ENCODE measurements at regions not wholly inside any gene's neighbourhood (a gene's known extent, or its start where the extent isn't known, plus 50 kb on each side); places are given as distances from the start of the nearest gene placed in this dataset.

GRCh38 chr6:12585497-12585958 is 131.0 kb upstream of the PHACTR1 start (continued):
- TF ChIP-seq USF2 (IDR thresholded peaks at IDR 0.05; ENCODE audit: low read length), result no peak

Measured in H1 (cell line).